H9 (cell line): ENCODE measurements at regions not wholly inside any gene's neighbourhood (a gene's known extent, or its start where the extent isn't known, plus 50 kb on each side); places are given as distances from the start of the nearest gene placed in this dataset.

Experiments used
- DNase-seq: peaks from one replicate; pipeline ENCODE4 v3.0.0-alpha.2; 2017
- H2AFZ ChIP-seq: one replicate; pipeline ENCODE4 v1.6.1; 2013; ENCODE audit warnings: mild to moderate bottlenecking, low read length, control low read depth, moderate library complexity
- H2AK5ac ChIP-seq: 2 replicates; pipeline ENCODE4 v1.6.1; 2013; ENCODE audit warnings: low read length, control low read depth, mixed read lengths; ENCODE audit not compliant: insufficient read length
- H2BK120ac ChIP-seq: one replicate; pipeline ENCODE4 v1.6.1; 2013; ENCODE audit warnings: low read depth, mild to moderate bottlenecking, low read length, control low read depth, inconsistent platforms; ENCODE audit not compliant: poor library complexity, severe bottlenecking
- H2BK12ac ChIP-seq: 2 replicates; pipeline ENCODE4 v1.6.1; 2013; ENCODE audit warnings: low read length, control low read depth, mixed read lengths, low read depth; ENCODE audit not compliant: insufficient read length
- H2BK15ac ChIP-seq: 2 replicates; pipeline ENCODE4 v1.6.1; 2013; ENCODE audit warnings: low read depth, low read length, control low read depth
- H2BK20ac ChIP-seq: one replicate; pipeline ENCODE4 v1.6.1; 2013; ENCODE audit warnings: low read depth, mild to moderate bottlenecking, low read length, control low read depth, inconsistent platforms; ENCODE audit not compliant: poor library complexity, severe bottlenecking
- H2BK5ac ChIP-seq: 2 replicates; pipeline ENCODE4 v1.6.1; 2013; ENCODE audit warnings: low read length, control low read depth, mixed read lengths; ENCODE audit not compliant: insufficient read length
- H3K14ac ChIP-seq: 2 replicates; pipeline ENCODE4 v1.6.1; 2013; ENCODE audit warnings: low read length, control low read depth; ENCODE audit not compliant: insufficient read depth
- H3K18ac ChIP-seq: 2 replicates; pipeline ENCODE4 v1.6.1; 2013; ENCODE audit warnings: low read depth, mild to moderate bottlenecking, mixed read lengths, low read length, control low read depth; ENCODE audit not compliant: insufficient read length
- H3K23ac ChIP-seq: 2 replicates; pipeline ENCODE4 v1.6.1; 2013; ENCODE audit warnings: low read length, control low read depth, mixed read lengths, low read depth; ENCODE audit not compliant: insufficient read length
- H3K23me2 ChIP-seq: 2 replicates; pipeline ENCODE4 v1.6.1; 2013; ENCODE audit warnings: low read depth, mild to moderate bottlenecking, mixed read lengths, low read length, control low read depth; ENCODE audit not compliant: insufficient read length, poor library complexity, severe bottlenecking
- H3K27ac ChIP-seq: 2 replicates; pipeline ENCODE4 v1.5.1; 2013; ENCODE audit warnings: low read length, control low read depth, mixed read lengths, low read depth; ENCODE audit not compliant: insufficient read length
- H3K27me3 ChIP-seq: 2 replicates; pipeline ENCODE4 v1.6.1; 2013; ENCODE audit warnings: low read length, control low read depth, inconsistent platforms; ENCODE audit not compliant: insufficient read depth
- H3K4ac ChIP-seq: 2 replicates; pipeline ENCODE4 v1.6.1; 2013; ENCODE audit warnings: low read depth, mild to moderate bottlenecking, control low read depth, inconsistent platforms, low read length, moderate library complexity
- H3K4me1 ChIP-seq: 2 replicates; pipeline ENCODE4 v1.6.1; 2013; ENCODE audit warnings: low read length, control low read depth, inconsistent platforms; ENCODE audit not compliant: insufficient read depth
- H3K4me2 ChIP-seq: 2 replicates; pipeline ENCODE4 v1.6.1; 2013; ENCODE audit warnings: low read length, control low read depth, mixed read lengths; ENCODE audit not compliant: insufficient read length, insufficient read depth
- H3K56ac ChIP-seq: 2 replicates; pipeline ENCODE4 v1.6.1; 2013; ENCODE audit warnings: low read depth, mild to moderate bottlenecking, mixed read lengths, low read length, control low read depth; ENCODE audit not compliant: insufficient read length
- H3K79me1 ChIP-seq: 2 replicates; pipeline ENCODE4 v1.6.1; 2013; ENCODE audit warnings: low read depth, mild to moderate bottlenecking, moderate library complexity, low read length, control low read depth, inconsistent platforms; ENCODE audit not compliant: insufficient read depth, poor library complexity, severe bottlenecking
- H3K79me2 ChIP-seq: 2 replicates; pipeline ENCODE4 v1.6.1; 2013; ENCODE audit warnings: low read length, control low read depth, inconsistent platforms; ENCODE audit not compliant: insufficient read depth
- H3K9ac ChIP-seq: 2 replicates; pipeline ENCODE4 v1.6.1; 2013; ENCODE audit warnings: low read length, control low read depth, mixed read lengths; ENCODE audit not compliant: insufficient read length; ENCODE audit errors: extremely low read depth
- H3K9me3 ChIP-seq: one replicate; pipeline ENCODE4 v1.6.1; 2013; ENCODE audit warnings: low read depth, low read length, inconsistent platforms; ENCODE audit not compliant: control insufficient read depth
- H3T11ph ChIP-seq: one replicate; pipeline ENCODE4 v1.6.1; 2013; ENCODE audit warnings: mild to moderate bottlenecking, low read length, control low read depth, inconsistent platforms
- H4K20me1 ChIP-seq: one replicate; pipeline ENCODE4 v1.6.1; 2013; ENCODE audit not compliant: control insufficient read depth, insufficient read length, insufficient read depth
- H4K5ac ChIP-seq: 2 replicates; pipeline ENCODE4 v1.6.1; 2013; ENCODE audit warnings: low read depth, mild to moderate bottlenecking, mixed read lengths, low read length, control low read depth; ENCODE audit not compliant: insufficient read length
- H4K8ac ChIP-seq: replicated peaks from 2 replicates; pipeline ENCODE4 v1.6.1; 2013; ENCODE audit warnings: low read length, control low read depth, mixed read lengths, low read depth; ENCODE audit not compliant: insufficient read length
- H4K91ac ChIP-seq: 2 replicates; pipeline ENCODE4 v1.6.1; 2013; ENCODE audit warnings: low read depth, mild to moderate bottlenecking, moderate library complexity, mixed read lengths, low read length, control low read depth; ENCODE audit not compliant: insufficient read length
- H3K27ac Mint-ChIP-seq, 3 experiments: 2 replicates in 2 of 3; 3 replicates in 1 of 3; pipeline ENCODE4 v1.8.0; 2020 to 2021; ENCODE audit warnings: mixed read lengths in 3 of 3, mild to moderate bottlenecking in 1 of 3, moderate library complexity in 1 of 3
- H3K27me3 Mint-ChIP-seq: 2 replicates; pipeline ENCODE4 v1.8.0; 2021; ENCODE audit warnings: low read depth, mild to moderate bottlenecking, moderate library complexity, mixed read lengths
- H3K36me3 Mint-ChIP-seq, 3 experiments: 2 replicates in 2 of 3; 3 replicates in 1 of 3; pipeline ENCODE4 v1.8.0; 2020 to 2021; ENCODE audit warnings: low read depth in 3 of 3, mixed read lengths in 3 of 3; ENCODE audit not compliant: insufficient read depth in 1 of 3
- H3K4me1 Mint-ChIP-seq, 2 experiments: 2 replicates each; pipeline ENCODE4 v1.8.0; 2020; ENCODE audit warnings: mixed read lengths in 2 of 2
- H3K4me3 Mint-ChIP-seq, 2 experiments: 2 replicates in 1 of 2; 3 replicates in 1 of 2; pipeline ENCODE4 v1.8.0; 2020 to 2021; ENCODE audit warnings: mild to moderate bottlenecking in 2 of 2, mixed read lengths in 2 of 2, moderate library complexity in 1 of 2
- H3K9me3 Mint-ChIP-seq, 2 experiments: 2 replicates in 1 of 2; 3 replicates in 1 of 2; pipeline ENCODE4 v1.8.0; 2020; ENCODE audit warnings: mild to moderate bottlenecking in 2 of 2, mixed read lengths in 2 of 2, moderate library complexity in 1 of 2
- CTCF ChIP-seq: fragments of 200-600 bp; sonication (generic); conservative IDR thresholded peaks from 3 replicates; pipeline ENCODE4 v1.8.0; 2021; ENCODE audit warnings: antibody characterized with exemption, mild to moderate bottlenecking
- WGBS: extraction: QIAGEN DNeasy Blood & Tissue Kit; methylation state at CpG from one replicate; pipeline ENCODE4 v1.1.7; 2013; ENCODE audit warnings: missing lambda C conversion rate, low lambda C conversion rate, mixed read lengths; ENCODE audit not compliant: insufficient read length; ENCODE audit errors: extremely low coverage; 5-methylcytosine and 5-hydroxymethylcytosine counted together

DNA sequence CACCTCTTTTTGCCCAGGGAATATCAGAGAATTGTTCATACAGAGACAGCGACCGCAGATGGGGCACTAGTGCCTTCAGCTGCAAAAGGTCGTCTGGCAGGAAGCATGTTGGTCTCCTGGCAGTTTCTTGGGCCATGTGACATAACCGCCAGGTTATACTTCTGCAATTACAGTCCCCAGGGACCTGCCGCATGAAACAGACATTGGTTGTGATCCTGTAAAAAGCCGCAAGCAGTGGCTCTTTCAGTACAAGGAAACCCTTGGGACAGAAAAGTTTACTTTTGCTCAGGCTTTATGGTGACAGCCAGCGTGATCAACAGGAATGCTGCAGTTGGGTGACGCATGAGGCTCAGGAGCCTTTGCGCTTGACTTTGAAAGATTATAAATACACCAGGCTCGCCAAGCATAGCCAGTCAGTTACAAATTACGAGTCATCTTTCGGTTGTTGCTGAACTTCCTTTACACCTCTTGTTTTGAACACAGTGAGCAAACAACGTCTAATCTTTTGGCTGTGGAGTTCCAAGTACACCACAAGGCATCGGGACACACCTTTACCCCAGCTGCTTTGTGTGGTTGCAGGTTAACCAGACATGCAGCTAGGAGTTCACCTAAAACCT is 50.5 kb upstream of the UBE2L5 start:
- peaks cover 7 to 9% of the 10 kb centered on the region in 2 experiments for H3K4me1 Mint-ChIP-seq
- H3K79me1 ChIP-seq = no peaks in the 10 kb centered on the region
- H2BK20ac ChIP-seq = no peak overlapping the region
- H4K20me1 ChIP-seq = no peaks in the 10 kb centered on the region
- H3K27me3 Mint-ChIP-seq = peaks cover 4% of the 10 kb centered on the region; the same call in 1 of the 2 replicates
- no peak overlapping the region for H3K4ac ChIP-seq
- no peak overlapping the region for H3K27ac Mint-ChIP-seq
- no peak overlapping the region for H2AK5ac ChIP-seq
- no peaks in the 10 kb centered on the region; a peak in 1 of 5 replicates for H3K9me3 Mint-ChIP-seq
- no peaks in the 10 kb centered on the region for H3K27me3 ChIP-seq
- no peak overlapping the region for H4K8ac ChIP-seq
- no peak overlapping the region for H4K91ac ChIP-seq
- H2BK12ac ChIP-seq = no peak overlapping the region
- no CpG with 5 or more reads among the region's 14 CpGs for WGBS
- no peaks in the 10 kb centered on the region for H3K36me3 Mint-ChIP-seq
- no peak overlapping the region for H2BK120ac ChIP-seq
- no peak for DNase-seq
- peaks cover 8% of the 10 kb centered on the region; the same call in 1 of the 2 replicates for H3K4me1 ChIP-seq
- H2BK5ac ChIP-seq = no peak overlapping the region
- H3K4me3 Mint-ChIP-seq = no peak overlapping the region
- H3K14ac ChIP-seq = no peak overlapping the region
- no peaks in the 10 kb centered on the region for H3K23me2 ChIP-seq
- no peak overlapping the region for H2AFZ ChIP-seq
- H3K9ac ChIP-seq = no peak overlapping the region
- H3K9me3 ChIP-seq = no peaks in the 10 kb centered on the region
- no peak overlapping the region for H3K56ac ChIP-seq
- H3K79me2 ChIP-seq = no peaks in the 10 kb centered on the region
- no peak overlapping the region for H2BK15ac ChIP-seq
- no peak overlapping the region for H3K4me2 ChIP-seq
- no peak overlapping the region for H3K23ac ChIP-seq
- no peak overlapping the region for H3K18ac ChIP-seq
- H3K27ac ChIP-seq = no peak overlapping the region
- no peak for TF ChIP-seq CTCF
- H4K5ac ChIP-seq = no peak overlapping the region
- no peak overlapping the region for H3T11ph ChIP-seq
